CD14-positive monocyte (primary cell): ENCODE measurements at regions not wholly inside any gene's neighbourhood (a gene's known extent, or its start where the extent isn't known, plus 50 kb on each side); places are given as distances from the start of the nearest gene placed in this dataset.

Source experiments
- DNase-seq, 3 donors: peaks; one replicate each; pipeline ENCODE4 v3.0.0-alpha.2; 2011 to 2022
- H2AFZ ChIP-seq: 2 replicates; pipeline ENCODE4 v1.6.0; 2012; ENCODE audit warnings: mild to moderate bottlenecking, low read depth, low read length, inconsistent platforms; ENCODE audit not compliant: insufficient read depth, poor library complexity, severe bottlenecking
- H3K27ac ChIP-seq, 2 donors: 1 replicate in 1 of 2; 2 replicates in 1 of 2; pipeline ENCODE4 v1.5.1; 2012 to 2013; ENCODE audit warnings: low read length in 2 of 2, control low read depth in 1 of 2, inconsistent platforms in 1 of 2, low read depth in 1 of 2, mild to moderate bottlenecking in 1 of 2
- H3K27me3 ChIP-seq, 2 donors: one replicate each; pipeline versions ENCODE4 v1.6.0 to v1.6.1; 2011 to 2013; ENCODE audit warnings: low read length in 2 of 2; ENCODE audit not compliant: control insufficient read depth in 2 of 2, insufficient read depth in 2 of 2
- H3K36me3 ChIP-seq, 2 donors: replicated peaks in 1 of 2; 1 replicate in 1 of 2; 2 replicates in 1 of 2; pipeline versions ENCODE4 v1.5.1 to v1.6.1; 2012 to 2013; ENCODE audit warnings: low read length in 2 of 2, control low read depth in 1 of 2, inconsistent platforms in 1 of 2, mild to moderate bottlenecking in 1 of 2; ENCODE audit not compliant: insufficient read depth in 2 of 2, control insufficient read depth in 1 of 2
- H3K4me1 ChIP-seq, 2 donors: 1 replicate in 1 of 2; 2 replicates in 1 of 2; pipeline versions ENCODE4 v1.5.1 to v1.6.1; 2012 to 2013; ENCODE audit warnings: low read length in 2 of 2, control low read depth in 1 of 2, inconsistent platforms in 1 of 2, mild to moderate bottlenecking in 1 of 2, moderate library complexity in 1 of 2; ENCODE audit not compliant: insufficient read depth in 2 of 2, control insufficient read depth in 1 of 2
- H3K4me2 ChIP-seq: replicated peaks from 2 replicates; pipeline ENCODE3; 2012; ENCODE audit warnings: low read length, moderate library complexity, mild to moderate bottlenecking; ENCODE audit not compliant: poor library complexity, severe bottlenecking; ENCODE audit errors: extremely low read depth
- H3K4me3 ChIP-seq, 3 experiments: fragments of 200-600 bp in 1 of 3; sonication (generic) in 1 of 3; replicated peaks in 1 of 3; 1 replicate in 2 of 3; 2 replicates in 1 of 3; pipeline ENCODE4 v1.5.1; 2011 to 2013; ENCODE audit warnings: low read length in 3 of 3, mild to moderate bottlenecking in 3 of 3, control low read depth in 2 of 3, low read depth in 2 of 3, inconsistent platforms in 1 of 3, moderate library complexity in 1 of 3
- H3K79me2 ChIP-seq: 2 replicates; pipeline ENCODE4 v1.6.0; 2012; ENCODE audit warnings: mild to moderate bottlenecking, control low read depth, inconsistent platforms, low read length, moderate library complexity; ENCODE audit not compliant: insufficient read depth
- H3K9ac ChIP-seq: 2 replicates; pipeline ENCODE4 v1.6.0; 2017; ENCODE audit warnings: low read length, mild to moderate bottlenecking; ENCODE audit not compliant: insufficient read depth, poor library complexity, severe bottlenecking
- H3K9me3 ChIP-seq, 2 donors: replicated peaks in 1 of 2; 1 replicate in 1 of 2; 2 replicates in 1 of 2; pipeline versions ENCODE4 v1.5.1 to v1.6.1; 2012 to 2013; ENCODE audit warnings: low read length in 2 of 2, control low read depth in 1 of 2; ENCODE audit not compliant: control insufficient read depth in 1 of 2, insufficient read depth in 1 of 2
- H4K20me1 ChIP-seq: 2 replicates; pipeline ENCODE4 v1.6.0; 2012; ENCODE audit warnings: mild to moderate bottlenecking, low read length, control low read depth, moderate library complexity; ENCODE audit not compliant: insufficient read depth
- H3K27ac Mint-ChIP-seq, 7 donors: one replicate each; pipeline ENCODE4 v1.8.0; 2020; ENCODE audit warnings: mild to moderate bottlenecking in 7 of 7, mixed read lengths in 7 of 7, moderate library complexity in 6 of 7, inconsistent platforms in 2 of 7
- H3K27me3 Mint-ChIP-seq, 3 donors: one replicate each; pipeline ENCODE4 v1.8.0; 2021 to 2022; ENCODE audit warnings: low read depth in 3 of 3, mild to moderate bottlenecking in 3 of 3, mixed read lengths in 3 of 3, moderate library complexity in 3 of 3, inconsistent platforms in 1 of 3
- H3K36me3 Mint-ChIP-seq, 2 donors: one replicate each; pipeline ENCODE4 v1.8.0; 2020; ENCODE audit warnings: mixed read lengths in 2 of 2, inconsistent platforms in 1 of 2, mild to moderate bottlenecking in 1 of 2
- H3K4me1 Mint-ChIP-seq: one replicate; pipeline ENCODE4 v1.8.0; 2020; ENCODE audit warnings: mild to moderate bottlenecking, mixed read lengths
- H3K4me3 Mint-ChIP-seq, 2 donors: one replicate each; pipeline ENCODE4 v1.8.0; 2020; ENCODE audit warnings: mild to moderate bottlenecking in 2 of 2, mixed read lengths in 2 of 2, moderate library complexity in 1 of 2
- H3K9me3 Mint-ChIP-seq, 7 donors: one replicate each; pipeline ENCODE4 v1.8.0; 2020 to 2022; ENCODE audit warnings: mixed read lengths in 7 of 7, mild to moderate bottlenecking in 6 of 7, moderate library complexity in 6 of 7, inconsistent platforms in 2 of 7
- WGBS: methylation state at CpG from one replicate; pipeline ENCODE4 v1.1.5; 2013; ENCODE audit warnings: missing lambda C conversion rate; ENCODE audit not compliant: insufficient coverage; 5-methylcytosine and 5-hydroxymethylcytosine counted together
- intact Hi-C, 2 donors: fragments of 100-400 bp; cut with micrococcal nuclease; formaldehyde crosslinking; loops; one replicate each; pipeline versions ENCODE4 v1.15.0 to v1.15.1; 2023
- TF ChIP-seq, protein P1 (sequence below): fragments of 200-600 bp; IDR thresholded peaks from one replicate; pipeline ENCODE4 v1.8.0; 2022; ENCODE audit warnings: antibody characterized with exemption, mild to moderate bottlenecking

DNA sequence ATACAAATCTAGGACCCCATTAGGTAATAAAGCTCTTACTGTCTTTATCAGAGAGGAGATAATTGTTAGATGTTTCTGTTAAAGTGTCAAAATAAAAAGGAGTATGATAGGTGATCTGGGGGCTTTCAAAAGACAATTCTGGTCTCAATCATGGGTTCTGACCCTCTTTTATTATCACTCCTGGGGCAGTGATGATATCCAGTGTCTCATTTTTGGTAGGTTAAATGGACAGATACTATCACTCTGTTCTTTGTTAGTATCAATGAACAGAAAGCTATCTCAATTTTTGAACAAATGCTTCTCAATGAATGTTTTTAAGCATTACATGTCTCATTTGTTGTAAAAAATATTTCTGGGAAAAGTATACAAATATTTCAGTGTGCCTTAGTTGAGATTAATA, 405.9 kb downstream of the MLLT3 start:
- H3K36me3 Mint-ChIP-seq: no peaks in the 10 kb centered on the region
- Histone ChIP-seq H3K4me1 (no peaks in the 10 kb centered on the region), H3K4me3 (no peak overlapping the region)

DNA sequence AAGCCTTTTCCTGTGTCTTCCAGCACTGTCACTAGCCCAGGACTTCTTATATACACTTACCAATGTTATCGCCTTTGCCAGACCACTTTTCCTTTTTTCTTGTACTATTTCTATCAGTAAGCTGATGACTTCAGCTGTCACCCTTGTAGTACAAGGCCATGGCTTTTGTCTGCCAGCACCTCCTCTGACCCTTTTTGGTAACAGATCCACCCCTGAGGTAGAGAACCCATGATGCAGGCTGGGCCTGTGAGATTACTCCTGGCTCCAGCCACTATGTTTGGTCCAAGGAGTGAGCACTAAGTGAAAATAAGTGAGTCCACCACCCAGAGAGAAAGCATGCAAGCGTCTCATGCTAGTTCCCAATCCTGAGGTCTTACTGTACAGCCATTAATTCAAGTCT, 406.7 kb downstream of the MLLT3 start:
- H3K27me3 ChIP-seq: no peaks in the 10 kb centered on the region
- WGBS: 100% methylated on average over 1 of the region's 2 CpGs
- H3K4me3 ChIP-seq: no peak overlapping the region
- H3K79me2 ChIP-seq: no peaks in the 10 kb centered on the region
- TF ChIP-seq, protein P1, sequence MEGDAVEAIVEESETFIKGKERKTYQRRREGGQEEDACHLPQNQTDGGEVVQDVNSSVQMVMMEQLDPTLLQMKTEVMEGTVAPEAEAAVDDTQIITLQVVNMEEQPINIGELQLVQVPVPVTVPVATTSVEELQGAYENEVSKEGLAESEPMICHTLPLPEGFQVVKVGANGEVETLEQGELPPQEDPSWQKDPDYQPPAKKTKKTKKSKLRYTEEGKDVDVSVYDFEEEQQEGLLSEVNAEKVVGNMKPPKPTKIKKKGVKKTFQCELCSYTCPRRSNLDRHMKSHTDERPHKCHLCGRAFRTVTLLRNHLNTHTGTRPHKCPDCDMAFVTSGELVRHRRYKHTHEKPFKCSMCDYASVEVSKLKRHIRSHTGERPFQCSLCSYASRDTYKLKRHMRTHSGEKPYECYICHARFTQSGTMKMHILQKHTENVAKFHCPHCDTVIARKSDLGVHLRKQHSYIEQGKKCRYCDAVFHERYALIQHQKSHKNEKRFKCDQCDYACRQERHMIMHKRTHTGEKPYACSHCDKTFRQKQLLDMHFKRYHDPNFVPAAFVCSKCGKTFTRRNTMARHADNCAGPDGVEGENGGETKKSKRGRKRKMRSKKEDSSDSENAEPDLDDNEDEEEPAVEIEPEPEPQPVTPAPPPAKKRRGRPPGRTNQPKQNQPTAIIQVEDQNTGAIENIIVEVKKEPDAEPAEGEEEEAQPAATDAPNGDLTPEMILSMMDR: no peak
- no peak overlapping the region for H3K4me3 Mint-ChIP-seq
- H3K9me3 Mint-ChIP-seq: peaks cover 0 to 3% (median 0%) of the 10 kb centered on the region in 7 donors
- no peak overlapping the region for H2AFZ ChIP-seq
- no peaks in the 10 kb centered on the region for H3K4me1 Mint-ChIP-seq
- H3K27ac Mint-ChIP-seq: no peak overlapping the region
- H4K20me1 ChIP-seq: no peaks in the 10 kb centered on the region
- H3K36me3 Mint-ChIP-seq: no peaks in the 10 kb centered on the region
- no peaks in the 10 kb centered on the region for H3K27me3 Mint-ChIP-seq
- H3K4me2 ChIP-seq: no peak overlapping the region
- no peak overlapping the region for H3K9ac ChIP-seq
- no peaks in the 10 kb centered on the region for H3K4me1 ChIP-seq
- intact Hi-C loops: no loop called here
- no peaks in the 10 kb centered on the region for H3K36me3 ChIP-seq
- H3K27ac ChIP-seq: no peak overlapping the region
- H3K9me3 ChIP-seq: no peaks in the 10 kb centered on the region
- DNase-seq: no peak

More for the DNA sequence above, 405.9 kb downstream of the MLLT3 start:
- H3K79me2 ChIP-seq: no peaks in the 10 kb centered on the region
- Mint-ChIP-seq H3K4me1 (no peaks in the 10 kb centered on the region), H3K27me3 (no peaks in the 10 kb centered on the region), H3K4me3 (no peak overlapping the region), H3K9me3 (peaks cover 0 to 3% (median 0%) of the 10 kb centered on the region in 7 donors), H3K27ac (no peak overlapping the region)
- H3K9ac ChIP-seq: no peak overlapping the region
- H3K4me2 ChIP-seq: no peak overlapping the region
- no peak for DNase-seq
- no peak overlapping the region for H3K27ac ChIP-seq
- no peaks in the 10 kb centered on the region for H4K20me1 ChIP-seq
- intact Hi-C loops: no loop called here
- no peaks in the 10 kb centered on the region for H3K27me3 ChIP-seq
- no peaks in the 10 kb centered on the region for H3K9me3 ChIP-seq
- no peaks in the 10 kb centered on the region for H3K36me3 ChIP-seq
- no peak overlapping the region for H2AFZ ChIP-seq
- TF ChIP-seq, protein P1: no peak
